GM23338 (cell line): ENCODE measurements at regions not wholly inside any gene's neighbourhood (a gene's known extent, or its start where the extent isn't known, plus 50 kb on each side); places are given as distances from the start of the nearest gene placed in this dataset.
A peak's percentile ranks its signal among the peaks of the same experiment; 100 is the strongest.

Experiments
- ATAC-seq: fragments of 200-7000 bp; cut with Tn5 transposase; 3 replicates; pipeline ENCODE4 v1.9.1; 2020
- DNase-seq: peaks from one replicate; pipeline ENCODE4 v3.0.0-alpha.2; 2015; ENCODE audit warnings: low spot score
- H2AFZ ChIP-seq: fragments of 200-600 bp; sonication (generic); 2 replicates; pipeline ENCODE4 v1.8.0; 2016; ENCODE audit warnings: antibody characterized with exemption, mild to moderate bottlenecking, moderate library complexity
- H3F3A ChIP-seq: fragments of 200-600 bp; sonication (generic); replicated peaks from 2 replicates; pipeline ENCODE4 v1.8.0; 2017; ENCODE audit warnings: antibody characterized with exemption, mixed run types, low read depth
- H3K27ac ChIP-seq: fragments of 200-600 bp; sonication (generic); 2 replicates; pipeline ENCODE4 v1.6.1; 2016; ENCODE audit warnings: low read depth
- H3K27me3 ChIP-seq: fragments of 200-600 bp; sonication (generic); 2 replicates; pipeline ENCODE4 v1.8.0; 2016; ENCODE audit warnings: mild to moderate bottlenecking, mixed run types, moderate library complexity; ENCODE audit not compliant: insufficient read depth
- H3K36me3 ChIP-seq: fragments of 200-600 bp; sonication (generic); 2 replicates; pipeline ENCODE4 v1.8.0; 2016; ENCODE audit warnings: mild to moderate bottlenecking; ENCODE audit not compliant: insufficient read depth
- H3K4me1 ChIP-seq: fragments of 200-600 bp; sonication (generic); 2 replicates; pipeline ENCODE4 v1.8.0; 2016; ENCODE audit warnings: mild to moderate bottlenecking, moderate library complexity; ENCODE audit not compliant: insufficient read depth
- H3K4me2 ChIP-seq: fragments of 200-600 bp; sonication (generic); 2 replicates; pipeline ENCODE4 v1.7.1; 2017; ENCODE audit warnings: mixed run types
- H3K4me3 ChIP-seq: fragments of 200-600 bp; sonication (generic); 2 replicates; pipeline ENCODE4 v1.6.1; 2016; ENCODE audit warnings: mixed run types
- H3K79me2 ChIP-seq: fragments of 200-600 bp; sonication (generic); replicated peaks from 2 replicates; pipeline ENCODE4 v1.8.0; 2017; ENCODE audit warnings: mild to moderate bottlenecking; ENCODE audit not compliant: insufficient read depth
- H3K9me2 ChIP-seq: fragments of 200-600 bp; sonication (generic); 2 replicates; pipeline ENCODE4 v1.8.0; 2017; ENCODE audit not compliant: insufficient read depth
- H4K20me1 ChIP-seq: fragments of 200-600 bp; sonication (generic); replicated peaks from 2 replicates; pipeline ENCODE4 v1.8.0; 2017; ENCODE audit warnings: mild to moderate bottlenecking; ENCODE audit not compliant: insufficient read depth
- H3K27ac Mint-ChIP-seq: 2 replicates; pipeline ENCODE4 v1.8.0; 2020; ENCODE audit warnings: inconsistent platforms, mild to moderate bottlenecking, moderate library complexity, mixed read lengths
- H3K27me3 Mint-ChIP-seq: 3 replicates; pipeline ENCODE4 v1.8.0; 2022; ENCODE audit warnings: low read depth, mild to moderate bottlenecking, moderate library complexity, mixed read lengths, inconsistent platforms; ENCODE audit not compliant: insufficient read depth, poor library complexity
- H3K36me3 Mint-ChIP-seq: 3 replicates; pipeline ENCODE4 v1.8.0; 2021; ENCODE audit warnings: low read depth, mild to moderate bottlenecking, inconsistent platforms, moderate library complexity, mixed read lengths
- H3K4me1 Mint-ChIP-seq: 3 replicates; pipeline ENCODE4 v1.8.0; 2020; ENCODE audit warnings: mild to moderate bottlenecking, inconsistent platforms, mixed read lengths
- H3K4me3 Mint-ChIP-seq: 3 replicates; pipeline ENCODE4 v1.8.0; 2021; ENCODE audit warnings: moderate library complexity, mild to moderate bottlenecking, inconsistent platforms, mixed read lengths
- H3K9me3 Mint-ChIP-seq: 3 replicates; pipeline ENCODE4 v1.8.0; 2020; ENCODE audit warnings: moderate library complexity, mild to moderate bottlenecking, inconsistent platforms, mixed read lengths
- CREB1 ChIP-seq: fragments of 250-450 bp; sonication (Bioruptor Pico); IDR thresholded peaks from 2 replicates; pipeline ENCODE4 v1.5.0; 2020; ENCODE audit warnings: low read depth, mild to moderate bottlenecking, moderate library complexity
- CTCF ChIP-seq, 2 experiments: fragments of 200-600 bp in 1 of 2; sonication (generic) in 1 of 2; conservative IDR thresholded peaks; 2 replicates each; pipeline versions ENCODE4 v1.5.1 to v1.6.1; 2016 to 2017; ENCODE audit warnings: antibody characterized with exemption in 2 of 2, low read depth in 2 of 2, mild to moderate bottlenecking in 2 of 2, moderate library complexity in 1 of 2
- NANOG ChIP-seq: IDR thresholded peaks from 2 replicates; pipeline ENCODE4 v1.6.1; 2016; ENCODE audit warnings: antibody characterized with exemption, borderline replicate concordance
- POLR2AphosphoS5 ChIP-seq: IDR thresholded peaks from 2 replicates; pipeline ENCODE4 v1.6.1; 2016; ENCODE audit warnings: antibody characterized with exemption, low read depth
- REST ChIP-seq: IDR thresholded peaks from one replicate; pipeline ENCODE4 v1.6.1; 2018; ENCODE audit warnings: antibody characterized with exemption; ENCODE audit not compliant: unreplicated experiment
- STAT1 ChIP-seq: IDR thresholded peaks from one replicate; pipeline ENCODE4 v1.6.1; 2016; ENCODE audit warnings: antibody characterized with exemption; ENCODE audit not compliant: unreplicated experiment
- ZNF114 ChIP-seq: fragments of 250-450 bp; sonication (Bioruptor Pico); IDR thresholded peaks from 2 replicates; pipeline ENCODE4 v1.5.0; 2020; ENCODE audit warnings: mild to moderate bottlenecking, moderate library complexity

- no peak for TF ChIP-seq CREB1 (CRISPR knock-in tag)
- TF ChIP-seq NANOG = no peak
- TF ChIP-seq REST = no peak
- TF ChIP-seq ZNF114 (CRISPR knock-in tag) = no peak
- TF ChIP-seq STAT1 = no peak
- no peak for TF ChIP-seq POLR2AphosphoS5
These were observed 113.8 kb upstream of the ZC3H11B start (continued) for GRCh38 chr1:219726480-219727272.

- ATAC-seq (peak; percentile 55), DNase-seq (peak; percentile 30)
- H3K4me1 ChIP-seq = no peaks in the 10 kb centered on the region
- TF ChIP-seq CTCF (conservative IDR thresholded peaks at IDR 0.05; ENCODE audit: low read depth in 2 of 2) (peak; percentile 27 to 56), REST (no peak)
- Mint-ChIP-seq H3K27ac (no peak overlapping the region), H3K36me3 (peaks cover 17% of the 10 kb centered on the region), H3K4me3 (no peak overlapping the region), H3K9me3 (peaks cover 32% of the 10 kb centered on the region), H3K4me1 (no peaks in the 10 kb centered on the region), H3K27me3 (no peaks in the 10 kb centered on the region)
- no peak overlapping the region for H3K27ac ChIP-seq
- H3K4me3 ChIP-seq = no peak overlapping the region
- H3K27me3 ChIP-seq = no peaks in the 10 kb centered on the region
- H4K20me1 ChIP-seq = no peaks in the 10 kb centered on the region
- no peak overlapping the region for H3K4me2 ChIP-seq
- H3K36me3 ChIP-seq = no peaks in the 10 kb centered on the region; the same call in 1 of the 2 replicates
- 0 out of 2 replicates have a peak, but pooled peaks cover 3% of the 10 kb centered on the region for H3K9me2 ChIP-seq
- no peaks in the 10 kb centered on the region for H3F3A ChIP-seq
- H3K79me2 ChIP-seq = no peaks in the 10 kb centered on the region
- no peak overlapping the region for H2AFZ ChIP-seq
These were observed 111.5 kb upstream of the ZC3H11B start for GRCh38 chr1:219724440-219724839.
